HG03280 (cell line): ENCODE measurements at regions not wholly inside any gene's neighbourhood (a gene's known extent, or its start where the extent isn't known, plus 50 kb on each side); places are given as distances from the start of the nearest gene placed in this dataset.
"Not testable (repeated sequence)": the region's sequence is repeated elsewhere in the genome, so short reads cannot be mapped to it uniquely, and the experiment has no call there.

ENCODE experiments used
- ATAC-seq: cut with Tn5 transposase; IDR thresholded peaks from one replicate; pipeline ENCODE4 v1.9.1; 2021; ENCODE audit warnings: mild to moderate bottlenecking, moderate library complexity; ENCODE audit not compliant: unreplicated experiment

- ATAC-seq: no peak
Observed at GRCh38 chr13:80946008-80946802, 605.3 kb upstream of the SPRY2 start.

- ATAC-seq: no peak
Observed at GRCh38 chr13:80945328-80945727, 604.4 kb upstream of the SPRY2 start.

- no peak for ATAC-seq
Observed at GRCh38 chr13:80939581-80939980, 598.7 kb upstream of the SPRY2 start.

GRCh38 chr13:80931766-80932165 lies 590.8 kb upstream of the SPRY2 start:
- no peak for ATAC-seq

- no peak for ATAC-seq
Observed at GRCh38 chr13:80931118-80931517, 590.2 kb upstream of the SPRY2 start.

- no peak for ATAC-seq
Observed at GRCh38 chr13:80928241-80928640, 587.3 kb upstream of the SPRY2 start.

GRCh38 chr13:80926024-80926423 lies 585.1 kb upstream of the SPRY2 start:
- not testable (repeated sequence) for ATAC-seq

- ATAC-seq: no peak
Observed at GRCh38 chr13:80924596-80924995, 583.7 kb upstream of the SPRY2 start.

GRCh38 chr13:80923907-80924306 lies 583.0 kb upstream of the SPRY2 start:
- no peak for ATAC-seq

- ATAC-seq: no peak
Observed at GRCh38 chr13:80921971-80922370, 581.0 kb upstream of the SPRY2 start.

- ATAC-seq: no peak
Observed at GRCh38 chr13:80921541-80921940, 580.6 kb upstream of the SPRY2 start.

- no peak for ATAC-seq
Observed at GRCh38 chr13:80906860-80907259, 565.9 kb upstream of the SPRY2 start.

GRCh38 chr13:80904386-80904785 lies 563.5 kb upstream of the SPRY2 start:
- ATAC-seq: no peak

- no peak for ATAC-seq
Observed at GRCh38 chr13:80903911-80904310, 563.0 kb upstream of the SPRY2 start.

- no peak for ATAC-seq
Observed at GRCh38 chr13:80901530-80901929, 560.6 kb upstream of the SPRY2 start.

GRCh38 chr13:80901111-80901510 lies 560.2 kb upstream of the SPRY2 start:
- no peak for ATAC-seq

- no peak for ATAC-seq
Observed at GRCh38 chr13:80900561-80900960, 559.6 kb upstream of the SPRY2 start.

GRCh38 chr13:80897641-80898040 lies 556.7 kb upstream of the SPRY2 start:
- not testable (repeated sequence) for ATAC-seq

- ATAC-seq: no peak
Observed at GRCh38 chr13:80894917-80895316, 554.0 kb upstream of the SPRY2 start.

GRCh38 chr13:80889829-80890228 lies 548.9 kb upstream of the SPRY2 start:
- no peak for ATAC-seq

- no peak for ATAC-seq
Observed at GRCh38 chr13:80888390-80888789, 547.5 kb upstream of the SPRY2 start.

- no peak for ATAC-seq
Observed at GRCh38 chr13:80884056-80884785, 543.3 kb upstream of the SPRY2 start.
